Loucy (cell line): ENCODE measurements at regions not wholly inside any gene's neighbourhood (a gene's known extent, or its start where the extent isn't known, plus 50 kb on each side); places are given as distances from the start of the nearest gene placed in this dataset.

Source experiments
- H2AFZ ChIP-seq: fragments of 200-600 bp; sonication (generic); 2 replicates; pipeline ENCODE4 v1.6.0; 2016; ENCODE audit warnings: antibody characterized with exemption, mild to moderate bottlenecking, low read length, moderate library complexity
- H3F3A ChIP-seq: fragments of 200-600 bp; 2 replicates; pipeline ENCODE4 v1.6.0; 2016; ENCODE audit warnings: antibody characterized with exemption, low read depth, mild to moderate bottlenecking
- H3K27me3 ChIP-seq: fragments of 200-600 bp; sonication (generic); 2 replicates; pipeline ENCODE4 v1.6.1; 2014; ENCODE audit warnings: low read length, mild to moderate bottlenecking; ENCODE audit not compliant: insufficient read depth, poor library complexity, severe bottlenecking
- H3K36me3 ChIP-seq: fragments of 200-600 bp; sonication (generic); 2 replicates; pipeline ENCODE4 v1.6.1; 2016; ENCODE audit warnings: low read length; ENCODE audit not compliant: insufficient read depth
- H3K4me1 ChIP-seq: fragments of 200-600 bp; sonication (generic); 2 replicates; pipeline ENCODE4 v1.5.1; 2014; ENCODE audit warnings: low read length, mild to moderate bottlenecking; ENCODE audit not compliant: insufficient read depth, poor library complexity, severe bottlenecking
- H3K4me2 ChIP-seq: fragments of 200-600 bp; sonication (generic); 2 replicates; pipeline ENCODE4 v1.6.0; 2014; ENCODE audit warnings: antibody characterized with exemption, low read length, low read depth, mild to moderate bottlenecking; ENCODE audit not compliant: poor library complexity, severe bottlenecking
- H3K4me3 ChIP-seq: fragments of 200-600 bp; sonication (generic); 2 replicates; pipeline ENCODE4 v1.5.1; 2014; ENCODE audit warnings: low read length, mild to moderate bottlenecking, mixed read lengths; ENCODE audit not compliant: poor library complexity, severe bottlenecking
- H3K79me2 ChIP-seq: fragments of 200-600 bp; sonication (generic); 2 replicates; pipeline ENCODE4 v1.6.1; 2014; ENCODE audit warnings: low read length; ENCODE audit not compliant: insufficient read depth
- H3K9ac ChIP-seq: fragments of 200-600 bp; sonication (generic); 2 replicates; pipeline ENCODE4 v1.6.0; 2014; ENCODE audit warnings: mild to moderate bottlenecking, low read depth, low read length, moderate library complexity; ENCODE audit not compliant: poor library complexity, severe bottlenecking
- H3K9me2 ChIP-seq: fragments of 200-600 bp; sonication (generic); replicated peaks from 2 replicates; pipeline ENCODE4 v1.6.1; 2016; ENCODE audit warnings: low read depth, low read length, mixed read lengths
- H3K9me3 ChIP-seq: fragments of 200-600 bp; sonication (generic); 2 replicates; pipeline ENCODE4 v1.6.1; 2014; ENCODE audit warnings: mild to moderate bottlenecking, antibody characterized with exemption, low read length, low read depth; ENCODE audit not compliant: insufficient read depth
- H4K20me1 ChIP-seq: fragments of 200-600 bp; sonication (generic); 2 replicates; pipeline ENCODE4 v1.6.0; 2014; ENCODE audit warnings: antibody characterized with exemption, low read length, mild to moderate bottlenecking; ENCODE audit not compliant: insufficient read depth, poor library complexity, severe bottlenecking
- CTCF ChIP-seq: fragments of 200-600 bp; sonication (generic); conservative IDR thresholded peaks from 2 replicates; pipeline ENCODE4 v1.5.1; 2014; ENCODE audit warnings: mild to moderate bottlenecking, antibody characterized with exemption, low read length
- EZH2phosphoT487 ChIP-seq: fragments of 200-600 bp; IDR thresholded peaks from 2 replicates; pipeline ENCODE4 v1.6.1; 2018; ENCODE audit warnings: antibody characterized with exemption, mild to moderate bottlenecking, moderate library complexity, borderline replicate concordance

GRCh38 chr11:69416762-69417698 is 64.4 kb upstream of the LINC01488 start:
- Histone ChIP-seq H3K27me3 (no peaks in the 10 kb centered on the region), H3K4me1 (peaks cover 21% of the 10 kb centered on the region), H3F3A (no peaks in the 10 kb centered on the region), H3K36me3 (no peaks in the 10 kb centered on the region), H3K9me3 (no peaks in the 10 kb centered on the region), H3K9ac (peak overlapping the region; percentile 28), H4K20me1 (no peaks in the 10 kb centered on the region), H2AFZ (no peak overlapping the region), H3K4me2 (peak overlapping the region; percentile 46), H3K79me2 (no peaks in the 10 kb centered on the region), H3K9me2 (no peaks in the 10 kb centered on the region), H3K4me3 (no peak overlapping the region)
- TF ChIP-seq CTCF (no peak), EZH2phosphoT487 (no peak)

GRCh38 chr11:69417699-69418085 is 63.8 kb upstream of the LINC01488 start:
- Histone ChIP-seq H2AFZ (no peak overlapping the region), H3K79me2 (no peaks in the 10 kb centered on the region), H4K20me1 (no peaks in the 10 kb centered on the region), H3K36me3 (no peaks in the 10 kb centered on the region), H3K9ac (no peak overlapping the region), H3F3A (no peaks in the 10 kb centered on the region), H3K4me2 (no peak overlapping the region), H3K9me2 (no peaks in the 10 kb centered on the region), H3K4me1 (peaks cover 21% of the 10 kb centered on the region), H3K9me3 (no peaks in the 10 kb centered on the region), H3K4me3 (no peak overlapping the region), H3K27me3 (no peaks in the 10 kb centered on the region)
- TF ChIP-seq CTCF (no peak), EZH2phosphoT487 (no peak)

GRCh38 chr11:69418576-69419296 is 62.7 kb upstream of the LINC01488 start:
- H2AFZ ChIP-seq: no peak overlapping the region
- no peaks in the 10 kb centered on the region for H4K20me1 ChIP-seq
- no peaks in the 10 kb centered on the region for H3K79me2 ChIP-seq
- TF ChIP-seq CTCF (no peak), EZH2phosphoT487 (no peak)
- H3K9me2 ChIP-seq: no peaks in the 10 kb centered on the region
- no peaks in the 10 kb centered on the region for H3F3A ChIP-seq
- no peak overlapping the region for H3K4me2 ChIP-seq
- no peaks in the 10 kb centered on the region for H3K36me3 ChIP-seq
- no peaks in the 10 kb centered on the region for H3K9me3 ChIP-seq
- no peaks in the 10 kb centered on the region for H3K27me3 ChIP-seq
- no peak overlapping the region for H3K9ac ChIP-seq
- H3K4me1 ChIP-seq: peaks cover 21% of the 10 kb centered on the region
- H3K4me3 ChIP-seq: no peak overlapping the region
